HepG2 (cell line): ENCODE measurements at regions not wholly inside any gene's neighbourhood (a gene's known extent, or its start where the extent isn't known, plus 50 kb on each side); places are given as distances from the start of the nearest gene placed in this dataset.

Experiments
- ATAC-seq: fragments of 200-7000 bp; cut with Tn5 transposase; 3 replicates; pipeline ENCODE4 v1.9.1; 2020; ENCODE audit warnings: mild to moderate bottlenecking, moderate library complexity
- BruUV-seq: library from RNA; stranded (reverse); fragments of 400-500 nt; replicated peaks from 2 replicates; lab custom pipeline; 2021; lab: Mats Ljungman, UMichigan
- CTCF ChIA-PET: fragments of 300-600 bp; formaldehyde crosslinking; extraction: SDS; loops from one replicate; lab custom pipeline; 2021; ENCODE audit warnings: low total read pairs, inconsistent platforms, low intra/inter-chr PET ratio; lab: Yijun Ruan, JAX
- POLR2A ChIA-PET: fragments of 350-600 bp; sonication (Branson Sonifier 250); formaldehyde crosslinking; loops from one replicate; lab custom pipeline; 2020; ENCODE audit warnings: antibody characterized with exemption, inconsistent platforms; lab: Yijun Ruan, JAX
- DNase-seq: peaks from one replicate; pipeline ENCODE4 v3.0.0-alpha.2; 2015; ENCODE audit warnings: low spot score
- FAIRE-seq: peaks from 3 replicates; lab custom pipeline; 2011; peaks lifted over from hg19 to GRCh38; lab: Jason Lieb, UNC
- H2AFZ ChIP-seq: one replicate; pipeline ENCODE4 v1.6.1; 2011; ENCODE audit warnings: low read length, inconsistent platforms
- H3K27ac ChIP-seq: fragments of 300-600 bp; 3 replicates; pipeline ENCODE4 v1.8.0; 2011; ENCODE audit warnings: mixed run types, mild to moderate bottlenecking, mixed read lengths, low read length, inconsistent platforms; ENCODE audit not compliant: insufficient read depth; ENCODE audit errors: extremely low read length
- H3K27me3 ChIP-seq, 2 experiments: fragments of 200-600 bp in 1 of 2; 2 replicates in 1 of 2; 3 replicates in 1 of 2; pipeline versions ENCODE4 v1.6.0 to v1.8.0; 2011; ENCODE audit warnings: low read length in 2 of 2, mild to moderate bottlenecking in 2 of 2, moderate library complexity in 2 of 2, inconsistent platforms in 1 of 2; ENCODE audit not compliant: insufficient read depth in 2 of 2, control insufficient read depth in 1 of 2
- H3K36me3 ChIP-seq, 2 experiments: fragments of 200-600 bp in 1 of 2; replicated peaks in 1 of 2; 2 replicates in 1 of 2; 3 replicates in 1 of 2; pipeline versions ENCODE4 v1.5.1 to v1.8.0; 2011; ENCODE audit warnings: low read length in 2 of 2, inconsistent platforms in 1 of 2; ENCODE audit not compliant: insufficient read depth in 2 of 2, control insufficient read depth in 1 of 2
- H3K4me1 ChIP-seq: 2 replicates; pipeline ENCODE4 v1.5.1; 2012; ENCODE audit warnings: low read length, inconsistent platforms; ENCODE audit not compliant: insufficient read depth
- H3K4me2 ChIP-seq: 2 replicates; pipeline ENCODE4 v1.6.0; 2011; ENCODE audit warnings: low read depth, low read length, inconsistent platforms
- H3K4me3 ChIP-seq, 3 experiments: fragments of 200-600 bp in 1 of 3; sonication (generic), shearing (Covaris generic) in 1 of 3; replicated peaks in 1 of 3; 2 replicates each; pipeline ENCODE4 v1.5.1; 2011 to 2016; ENCODE audit warnings: low read length in 3 of 3, inconsistent platforms in 2 of 3, low read depth in 2 of 3, mild to moderate bottlenecking in 2 of 3, control low read depth in 1 of 3, mixed read lengths in 1 of 3; ENCODE audit not compliant: insufficient read depth in 1 of 3
- H3K79me2 ChIP-seq: one replicate; pipeline ENCODE4 v1.6.1; 2011; ENCODE audit warnings: low read length, inconsistent platforms; ENCODE audit not compliant: insufficient read depth
- H3K9ac ChIP-seq: 2 replicates; pipeline ENCODE4 v1.6.0; 2011; ENCODE audit warnings: mild to moderate bottlenecking, low read depth, low read length, inconsistent platforms; ENCODE audit not compliant: insufficient read depth
- H3K9me3 ChIP-seq: 2 replicates; pipeline ENCODE4 v1.5.1; 2012; ENCODE audit warnings: mild to moderate bottlenecking, low read length
- H4K20me1 ChIP-seq: 2 replicates; pipeline ENCODE4 v1.6.0; 2011; ENCODE audit warnings: inconsistent platforms, mild to moderate bottlenecking, low read length, moderate library complexity; ENCODE audit not compliant: insufficient read depth
- ARNT ChIP-seq: fragments of 450-650 bp; IDR thresholded peaks from 2 replicates; pipeline ENCODE4 v1.6.1; 2017
- ATF4 ChIP-seq, 2 experiments: fragments of 450-650 bp in 1 of 2; sonication (generic) in 1 of 2; formaldehyde crosslinking; IDR thresholded peaks; 2 replicates each; pipeline versions ENCODE4 v1.5.0 to v1.8.0; 2020 to 2022; ENCODE audit warnings: mild to moderate bottlenecking in 1 of 2, missing genetic modification reagents in 1 of 2
- GTF3A ChIP-seq: sonication (generic); formaldehyde crosslinking; conservative IDR thresholded peaks from 2 replicates; pipeline ENCODE4 v1.4.0; 2020; ENCODE audit warnings: mild to moderate bottlenecking, missing genetic modification reagents
- PAF1 ChIP-seq: IDR thresholded peaks from 2 replicates; pipeline ENCODE4 v1.6.1; 2016; ENCODE audit warnings: missing genetic modification reagents, missing compliant biosample characterization
- SP2 ChIP-seq: sonication (generic); formaldehyde crosslinking; IDR thresholded peaks from 2 replicates; pipeline ENCODE4 v1.5.1; 2020; ENCODE audit warnings: mild to moderate bottlenecking, missing genetic modification reagents
- YEATS4 ChIP-seq: sonication (generic); formaldehyde crosslinking; IDR thresholded peaks from 2 replicates; pipeline ENCODE4 v1.4.0; 2020; ENCODE audit warnings: missing genetic modification reagents, borderline replicate concordance
- ZFX ChIP-seq: sonication (generic); formaldehyde crosslinking; IDR thresholded peaks from 2 replicates; pipeline ENCODE4 v1.4.0; 2020; ENCODE audit warnings: mild to moderate bottlenecking, low read depth, missing genetic modification reagents, moderate library complexity
- ZNF280D ChIP-seq: sonication (generic); formaldehyde crosslinking; IDR thresholded peaks from 2 replicates; pipeline ENCODE4 v1.5.1; 2020; ENCODE audit warnings: mild to moderate bottlenecking, missing genetic modification reagents
- ZNF354B ChIP-seq: sonication (generic); formaldehyde crosslinking; IDR thresholded peaks from 2 replicates; pipeline ENCODE4 v1.8.0; 2022; ENCODE audit warnings: mild to moderate bottlenecking, missing genetic modification reagents
- ZNF562 ChIP-seq: sonication (generic); formaldehyde crosslinking; IDR thresholded peaks from 2 replicates; pipeline ENCODE4 v1.8.0; 2022; ENCODE audit warnings: missing genetic modification reagents, borderline replicate concordance
- ZNF75D ChIP-seq: sonication (generic); formaldehyde crosslinking; IDR thresholded peaks from 2 replicates; pipeline ENCODE4 v1.8.1; 2023; ENCODE audit warnings: missing genetic modification reagents, mild to moderate bottlenecking, borderline replicate concordance
- WGBS: methylation state at CpG from one replicate; pipeline ENCODE4 v1.1.6; 2017; ENCODE audit warnings: low lambda C conversion rate; 5-methylcytosine and 5-hydroxymethylcytosine counted together
- in situ Hi-C: cut with HindIII; loops from 2 replicates; pipeline ENCODE4 v1.10.0; 2017; ENCODE audit warnings: low pct_unique_long_range_greater_than_20kb; ENCODE audit not compliant: extremely low pct_ligation_motif_present
- intact Hi-C: fragments of 100-400 bp; cut with micrococcal nuclease; formaldehyde crosslinking; loops from one replicate; pipeline ENCODE4 v1.10.0; 2022; ENCODE audit not compliant: unreplicated experiment
- TF ChIP-seq, protein P1 (sequence below): sonication (generic); formaldehyde crosslinking; IDR thresholded peaks from 2 replicates; pipeline ENCODE4 v1.5.1; 2020; ENCODE audit warnings: missing genetic modification reagents, mild to moderate bottlenecking, borderline replicate concordance

DNA sequence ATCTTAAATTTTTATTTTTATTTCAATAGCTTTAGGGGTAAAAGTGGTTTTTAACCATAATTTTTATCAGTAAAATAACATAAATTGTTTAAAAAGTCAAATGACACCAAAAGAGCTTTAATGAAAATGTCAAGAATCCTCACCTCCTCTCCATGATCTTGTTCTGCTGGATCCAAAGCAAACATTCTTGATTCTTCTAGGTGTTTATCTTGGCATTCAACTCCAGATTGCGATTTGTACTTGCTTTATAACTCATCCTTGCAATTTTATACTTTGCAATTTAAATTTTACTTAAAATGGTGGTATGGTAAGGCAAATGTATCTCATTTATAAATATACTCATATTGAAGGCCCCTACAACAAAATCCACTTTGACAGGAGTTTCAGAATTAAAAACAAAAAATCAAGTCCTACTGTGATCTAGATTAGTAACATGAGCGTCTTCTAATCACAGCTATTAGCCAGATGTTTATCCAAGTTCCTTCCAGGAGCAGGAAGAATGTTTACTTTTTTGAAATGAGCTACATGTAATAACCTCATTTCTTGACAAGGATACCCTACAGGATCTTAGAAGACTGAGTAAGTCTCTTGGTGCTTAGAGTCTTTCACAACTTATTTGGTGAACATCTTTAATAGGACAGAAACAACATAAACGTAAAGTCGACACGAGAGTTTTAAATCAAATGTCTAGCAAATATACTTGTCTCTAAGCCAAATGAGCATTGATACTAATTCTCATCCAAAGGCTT, 72.4 kb upstream of the CARD18 start:
- CTCF ChIA-PET, result no interaction called here
- H3K4me2 ChIP-seq, result no peak overlapping the region
- FAIRE-seq, result no peak

DNA sequence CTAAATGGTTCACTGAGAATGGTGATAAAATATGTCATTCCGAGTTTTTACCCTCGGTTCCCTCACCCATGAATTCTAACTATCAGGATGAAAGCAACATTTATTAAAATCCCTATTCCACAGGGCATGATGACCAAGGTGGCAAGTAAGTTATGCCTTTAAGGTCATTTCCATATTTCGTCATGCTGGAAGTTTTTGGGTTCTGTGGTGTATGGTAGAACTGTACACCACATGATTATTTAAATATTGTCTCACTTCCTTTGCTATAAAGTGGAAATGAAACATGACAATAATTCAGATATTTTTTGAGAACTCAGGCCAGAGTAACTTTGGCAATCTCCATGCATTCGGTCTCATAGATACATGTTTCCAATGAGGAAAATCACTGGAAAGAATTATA, 68.5 kb upstream of the CARD18 start:
- H3K27ac ChIP-seq, result no peak overlapping the region
- H3K27me3 ChIP-seq, result no peaks in the 10 kb centered on the region
- H3K9ac ChIP-seq, result no peak overlapping the region
- 90% methylated on average over 4 of the region's 4 CpGs for WGBS
- DNase-seq, result no peak
- ATAC-seq, result no peak
- H4K20me1 ChIP-seq, result no peaks in the 10 kb centered on the region
- H3K4me3 ChIP-seq, result no peak overlapping the region
- H3K9me3 ChIP-seq, result no peaks in the 10 kb centered on the region
- no peak overlapping the region for H2AFZ ChIP-seq
- BruUV-seq, result no TSS peak
- no peaks in the 10 kb centered on the region for H3K36me3 ChIP-seq
- ChIA-PET CTCF (no interaction called here), POLR2A (no interaction called here)
- peaks cover 28% of the 10 kb centered on the region for H3K4me1 ChIP-seq
- in situ Hi-C loops, result no loop called here
- no peak overlapping the region for H3K4me2 ChIP-seq
- H3K79me2 ChIP-seq, result no peaks in the 10 kb centered on the region
- intact Hi-C loops, result no loop called here
- FAIRE-seq, result no peak
- TF ChIP-seq ZNF75D, result no peak
- TF ChIP-seq, protein P1, sequence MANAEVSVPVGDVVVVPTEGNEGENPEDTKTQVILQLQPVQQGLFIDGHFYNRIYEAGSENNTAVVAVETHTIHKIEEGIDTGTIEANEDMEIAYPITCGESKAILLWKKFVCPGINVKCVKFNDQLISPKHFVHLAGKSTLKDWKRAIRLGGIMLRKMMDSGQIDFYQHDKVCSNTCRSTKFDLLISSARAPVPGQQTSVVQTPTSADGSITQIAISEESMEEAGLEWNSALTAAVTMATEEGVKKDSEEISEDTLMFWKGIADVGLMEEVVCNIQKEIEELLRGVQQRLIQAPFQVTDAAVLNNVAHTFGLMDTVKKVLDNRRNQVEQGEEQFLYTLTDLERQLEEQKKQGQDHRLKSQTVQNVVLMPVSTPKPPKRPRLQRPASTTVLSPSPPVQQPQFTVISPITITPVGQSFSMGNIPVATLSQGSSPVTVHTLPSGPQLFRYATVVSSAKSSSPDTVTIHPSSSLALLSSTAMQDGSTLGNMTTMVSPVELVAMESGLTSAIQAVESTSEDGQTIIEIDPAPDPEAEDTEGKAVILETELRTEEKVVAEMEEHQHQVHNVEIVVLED (CRISPR knock-in tag), result no peak
- TF ChIP-seq GTF3A (CRISPR knock-in tag), result no peak
- TF ChIP-seq SP2 (CRISPR knock-in tag), result no peak
- TF ChIP-seq ZFX, result no peak
- no peak for TF ChIP-seq ZNF280D (CRISPR knock-in tag)
- no peak for TF ChIP-seq YEATS4

More for the DNA sequence above, 72.4 kb upstream of the CARD18 start:
- Histone ChIP-seq H3K4me3 (no peak overlapping the region), H3K79me2 (no peaks in the 10 kb centered on the region), H2AFZ (no peak overlapping the region), H4K20me1 (no peaks in the 10 kb centered on the region), H3K9me3 (no peaks in the 10 kb centered on the region), H3K4me1 (peaks cover 2% of the 10 kb centered on the region; the same call in 1 of the 2 replicates), H3K36me3 (no peaks in the 10 kb centered on the region), H3K27ac (no peak overlapping the region), H3K9ac (no peak overlapping the region), H3K27me3 (no peaks in the 10 kb centered on the region)
- ATAC-seq (no peak), DNase-seq (no peak)
- BruUV-seq, result no TSS peak
- intact Hi-C loops (no loop called here), in situ Hi-C loops (no loop called here)
- POLR2A ChIA-PET, result no interaction called here
- TF ChIP-seq ZNF354B (CRISPR knock-in tag) (no peak), PAF1 (CRISPR knock-in tag) (no peak), ZNF562 (CRISPR knock-in tag) (no peak), ARNT (no peak), ATF4 (CRISPR knock-in tag; IDR thresholded peaks at IDR 0.05) (no peak)
- 62% methylated on average over 5 of the region's 5 CpGs for WGBS
